ENCODE measurements at regions not wholly inside any gene's neighbourhood (a gene's known extent, or its start where the extent isn't known, plus 50 kb on each side); places are given as distances from the start of the nearest gene placed in this dataset.
"Not testable (repeated sequence)": the region's sequence is repeated elsewhere in the genome, so short reads cannot be mapped to it uniquely, and the experiment has no call there.

DNA sequence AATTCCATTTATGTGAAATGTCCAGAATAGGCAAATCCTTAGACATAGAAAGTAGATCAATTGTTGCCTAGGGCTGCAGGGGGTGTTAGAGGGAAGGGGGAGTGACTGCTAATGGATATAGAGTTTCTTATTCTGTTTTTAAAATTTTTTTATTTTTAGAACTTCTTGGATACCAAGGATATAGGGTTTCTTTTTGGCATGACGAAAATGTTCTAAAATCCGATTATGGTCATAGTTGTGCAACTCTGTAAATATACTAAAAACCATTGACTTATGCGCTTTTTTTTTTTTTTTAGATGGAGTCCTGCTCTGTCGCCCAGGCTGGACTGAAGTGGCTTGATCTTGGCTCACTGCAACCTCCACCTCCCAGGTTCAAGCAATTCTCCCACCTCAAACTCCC, 125.2 kb upstream of the USP9X start:
- Histone ChIP-seq H3K9me3 (ENCODE audit: control insufficient read depth, insufficient read depth, low read length) (peaks cover 11% of the 10 kb centered on the region), H3K4me1 (ENCODE audit: insufficient read depth, low read length) (no peaks in the 10 kb centered on the region; the same call in 1 of the 2 replicates), H3K9ac (ENCODE audit: low read depth, low read length) (no peak overlapping the region), H3K36me3 (ENCODE audit: insufficient read depth, low read length) (no peaks in the 10 kb centered on the region)

DNA sequence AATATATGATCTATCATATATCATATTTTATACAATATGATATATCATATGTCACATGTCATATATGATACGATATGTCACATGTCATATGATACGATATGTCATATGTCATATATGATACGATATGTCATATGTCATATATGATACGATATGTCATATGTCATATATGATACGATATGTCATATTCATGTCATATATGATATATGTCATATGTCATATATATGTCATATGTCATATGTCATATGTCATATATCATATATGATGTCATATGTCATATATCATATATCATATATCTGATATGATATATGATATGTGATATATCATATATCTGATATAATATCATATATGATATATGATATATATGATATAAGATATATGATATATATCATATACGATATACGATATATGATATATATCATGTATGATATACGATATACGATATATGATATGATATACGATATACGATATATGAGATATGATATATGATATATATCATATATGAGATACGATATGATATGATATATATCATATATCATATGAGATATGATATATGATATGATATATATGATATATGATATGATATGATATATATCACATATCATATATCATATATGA, 122.3 kb upstream of the USP9X start:
- no peaks in the 10 kb centered on the region for H3K36me3 ChIP-seq (ENCODE audit: insufficient read depth, low read length)
- H3K9me3 ChIP-seq (ENCODE audit: control insufficient read depth, insufficient read depth, low read length): peaks cover 7% of the 10 kb centered on the region
- no peaks in the 10 kb centered on the region; the same call in 1 of the 2 replicates for H3K4me1 ChIP-seq (ENCODE audit: insufficient read depth, low read length)
- no peak overlapping the region for H3K9ac ChIP-seq (ENCODE audit: low read depth, low read length)

- Histone ChIP-seq H3K36me3 (ENCODE audit: insufficient read depth, low read length) (no peaks in the 10 kb centered on the region), H3K9ac (ENCODE audit: low read depth, low read length) (no peak overlapping the region), H3K4me1 (ENCODE audit: insufficient read depth, low read length) (no peaks in the 10 kb centered on the region; the same call in 1 of the 2 replicates), H3K9me3 (ENCODE audit: control insufficient read depth, insufficient read depth, low read length) (peaks cover 7% of the 10 kb centered on the region)
These were observed 121.2 kb upstream of the USP9X start for GRCh38 chrX:40964008-40964407.

- peaks cover 7% of the 10 kb centered on the region for H3K9me3 ChIP-seq (ENCODE audit: control insufficient read depth, insufficient read depth, low read length)
- H3K36me3 ChIP-seq (ENCODE audit: insufficient read depth, low read length): no peaks in the 10 kb centered on the region
- no peaks in the 10 kb centered on the region for H3K4me1 ChIP-seq (ENCODE audit: insufficient read depth, low read length)
- no peak overlapping the region for H3K9ac ChIP-seq (ENCODE audit: low read depth, low read length)
These were observed 120.3 kb upstream of the USP9X start for GRCh38 chrX:40964633-40965586.

DNA sequence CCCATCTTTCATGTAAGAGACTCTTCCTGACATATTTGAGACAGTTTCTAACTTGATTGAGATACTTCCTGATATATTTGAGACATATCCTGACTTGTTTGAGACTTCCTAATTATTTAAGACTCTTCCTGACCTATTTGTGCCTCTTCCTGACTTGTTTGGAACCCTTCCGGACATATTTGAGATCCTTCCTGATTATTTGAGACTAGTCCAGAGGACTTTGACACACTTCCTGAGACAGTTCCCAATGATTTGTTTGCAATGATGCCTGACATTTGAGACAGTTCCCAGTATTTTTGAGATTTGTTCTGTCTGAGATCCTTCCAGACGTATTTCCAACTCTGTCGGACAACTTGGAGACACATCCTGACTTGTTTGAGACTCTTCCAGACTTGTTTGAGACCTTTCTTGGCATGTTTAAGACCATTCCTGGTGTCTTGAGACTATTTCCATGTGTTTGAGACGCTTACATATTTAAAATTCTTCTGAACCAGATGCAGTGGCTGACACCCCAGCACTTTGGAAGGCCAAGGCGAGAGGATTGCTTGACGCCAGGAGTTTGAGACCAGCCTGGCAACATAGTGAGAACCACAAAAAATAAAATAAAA, 118.9 kb upstream of the USP9X start:
- H3K9ac ChIP-seq (ENCODE audit: low read depth, low read length): no peak overlapping the region
- peaks cover 7% of the 10 kb centered on the region for H3K9me3 ChIP-seq (ENCODE audit: control insufficient read depth, insufficient read depth, low read length)
- no peaks in the 10 kb centered on the region for H3K36me3 ChIP-seq (ENCODE audit: insufficient read depth, low read length)
- H3K4me1 ChIP-seq (ENCODE audit: insufficient read depth, low read length): no peaks in the 10 kb centered on the region

DNA sequence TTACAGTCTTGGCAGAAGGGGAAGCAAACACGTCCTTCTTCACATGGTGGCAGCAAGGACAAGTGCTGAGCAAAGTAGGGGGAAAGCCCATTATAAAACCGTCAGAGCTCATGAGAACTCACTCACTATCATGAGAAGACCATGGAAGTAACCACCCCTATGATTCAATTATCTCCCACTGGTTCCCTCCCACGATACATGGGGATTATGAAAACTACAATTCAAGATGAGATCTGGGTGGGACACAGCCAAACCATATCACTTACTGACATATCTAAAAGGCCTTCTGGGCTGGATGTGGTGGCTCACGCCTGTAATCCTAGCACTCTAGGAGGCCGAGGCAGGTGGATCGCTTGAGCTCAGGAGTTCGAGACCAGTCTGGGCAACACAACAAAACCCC, 117.1 kb upstream of the USP9X start:
- peaks cover 7% of the 10 kb centered on the region for H3K9me3 ChIP-seq (ENCODE audit: control insufficient read depth, insufficient read depth, low read length)

GRCh38 chrX:40971736-40972135, 113.5 kb upstream of the USP9X start:
- Histone ChIP-seq H3K9me3 (ENCODE audit: control insufficient read depth, insufficient read depth, low read length) (no peaks in the 10 kb centered on the region; the same call in 1 of the 2 replicates), H3K36me3 (ENCODE audit: insufficient read depth, low read length) (no peaks in the 10 kb centered on the region), H3K4me1 (ENCODE audit: insufficient read depth, low read length) (no peaks in the 10 kb centered on the region), H3K9ac (ENCODE audit: low read depth, low read length) (no peak overlapping the region)

More for the DNA sequence above, 117.1 kb upstream of the USP9X start:
- Histone ChIP-seq H3K36me3 (ENCODE audit: insufficient read depth, low read length) (no peaks in the 10 kb centered on the region), H3K4me1 (ENCODE audit: insufficient read depth, low read length) (no peaks in the 10 kb centered on the region), H3K9ac (ENCODE audit: low read depth, low read length) (no peak overlapping the region)

DNA sequence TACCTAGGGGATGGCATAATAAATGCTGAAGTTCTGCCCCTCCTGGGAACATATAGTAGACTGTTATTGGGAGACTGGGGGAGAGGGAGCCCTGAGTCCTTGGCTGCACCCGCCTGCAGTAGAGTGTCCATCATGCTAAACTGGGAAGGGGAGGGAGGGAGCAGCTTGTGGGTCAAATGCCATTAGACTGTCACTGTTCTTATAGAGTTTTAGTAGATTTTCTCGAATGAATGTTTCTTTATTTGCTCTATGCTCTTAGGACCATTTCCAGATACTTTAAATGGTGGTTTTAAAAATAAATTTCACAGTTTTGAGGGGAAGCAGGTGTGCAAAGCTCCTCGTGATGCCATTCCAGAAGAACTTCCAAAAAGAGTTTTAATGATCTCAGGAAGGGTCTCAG, 111.6 kb upstream of the USP9X start:
- Histone ChIP-seq H3K9ac (ENCODE audit: low read depth, low read length) (no peak overlapping the region), H3K36me3 (ENCODE audit: insufficient read depth, low read length) (no peaks in the 10 kb centered on the region), H3K9me3 (ENCODE audit: control insufficient read depth, insufficient read depth, low read length) (no peaks in the 10 kb centered on the region; the same call in 1 of the 2 replicates), H3K4me1 (ENCODE audit: insufficient read depth, low read length) (no peaks in the 10 kb centered on the region)

DNA sequence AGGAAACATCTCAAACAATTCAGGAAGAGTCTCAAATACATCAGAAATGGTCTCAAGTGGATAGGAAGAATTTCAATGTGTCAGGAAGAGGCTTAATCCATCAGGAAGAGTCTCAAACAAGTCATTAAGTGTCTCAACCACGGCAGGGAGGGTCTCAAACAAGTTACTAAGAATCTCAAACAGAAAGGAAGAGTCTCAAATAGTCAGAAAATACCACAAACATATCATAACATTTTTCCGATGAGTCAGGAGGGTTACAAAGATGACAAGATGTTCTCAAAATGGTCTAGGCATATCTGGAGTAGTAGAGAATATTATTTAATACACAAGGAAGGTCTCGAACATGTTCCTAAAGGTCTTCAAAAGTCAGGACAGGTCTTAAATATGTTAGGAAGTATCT, 109.3 kb upstream of the USP9X start:
- Histone ChIP-seq H3K4me1 (ENCODE audit: insufficient read depth, low read length) (no peaks in the 10 kb centered on the region), H3K36me3 (ENCODE audit: insufficient read depth, low read length) (no peaks in the 10 kb centered on the region), H3K9ac (ENCODE audit: low read depth, low read length) (no peak overlapping the region), H3K9me3 (ENCODE audit: control insufficient read depth, insufficient read depth, low read length) (no peaks in the 10 kb centered on the region; the same call in 1 of the 2 replicates)

DNA sequence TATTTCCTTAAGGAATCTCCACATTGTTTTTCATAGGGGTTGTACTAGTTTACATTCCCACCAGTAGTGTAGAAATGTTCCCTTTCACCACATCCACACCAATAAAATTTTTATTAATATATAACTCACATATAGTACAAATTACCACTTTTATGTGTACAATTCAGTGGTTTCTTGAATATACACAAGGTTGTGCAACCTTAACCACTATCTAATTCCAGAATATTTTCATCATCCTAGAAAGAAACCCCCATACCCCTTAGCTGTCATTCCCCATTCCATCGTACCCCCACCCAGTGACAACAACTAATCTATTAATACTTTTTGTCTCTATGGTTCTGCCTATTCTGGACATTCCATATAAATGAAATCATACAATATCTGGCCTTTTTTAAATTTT, 108.3 kb upstream of the USP9X start:
- Histone ChIP-seq H3K4me1 (ENCODE audit: insufficient read depth, low read length) (no peaks in the 10 kb centered on the region), H3K9ac (ENCODE audit: low read depth, low read length) (no peak overlapping the region), H3K9me3 (ENCODE audit: control insufficient read depth, insufficient read depth, low read length) (no peaks in the 10 kb centered on the region; the same call in 1 of the 2 replicates), H3K36me3 (ENCODE audit: insufficient read depth, low read length) (no peaks in the 10 kb centered on the region)

DNA sequence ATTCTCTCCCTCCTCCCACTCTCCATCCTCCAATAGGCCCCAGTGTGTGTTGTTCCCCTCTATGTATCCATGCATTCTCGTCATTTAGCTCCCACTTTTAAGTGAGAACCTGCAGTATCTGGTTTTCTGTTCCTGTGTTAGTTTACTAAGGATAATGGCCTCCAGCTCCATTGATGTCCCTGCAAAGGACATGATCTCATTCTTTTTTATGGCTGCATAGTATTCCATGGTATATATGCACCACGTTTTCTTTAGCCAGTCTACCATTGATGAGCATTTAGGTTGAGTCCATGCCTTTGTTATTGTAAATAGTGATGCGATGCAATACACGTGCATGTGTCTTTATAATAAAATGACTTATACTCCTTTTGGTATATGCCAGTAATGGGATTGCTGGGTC, 100.3 kb upstream of the USP9X start:
- Histone ChIP-seq H3K4me1 (ENCODE audit: insufficient read depth, low read length) (peaks cover 6% of the 10 kb centered on the region; the same call in 1 of the 2 replicates), H3K36me3 (ENCODE audit: insufficient read depth, low read length) (no peaks in the 10 kb centered on the region)

GRCh38 chrX:40987413-40987812, 97.8 kb upstream of the USP9X start:
- Histone ChIP-seq H3K9ac (ENCODE audit: low read depth, low read length) (no peak overlapping the region), H3K4me1 (ENCODE audit: insufficient read depth, low read length) (peaks cover 6% of the 10 kb centered on the region; the same call in 1 of the 2 replicates), H3K36me3 (ENCODE audit: insufficient read depth, low read length) (no peaks in the 10 kb centered on the region), H3K9me3 (ENCODE audit: control insufficient read depth, insufficient read depth, low read length) (0 out of 2 replicates have a peak, but pooled peaks cover 4% of the 10 kb centered on the region)

More for the DNA sequence above, 100.3 kb upstream of the USP9X start:
- Histone ChIP-seq H3K9me3 (ENCODE audit: control insufficient read depth, insufficient read depth, low read length) (0 out of 2 replicates have a peak, but pooled peaks cover 4% of the 10 kb centered on the region), H3K9ac (ENCODE audit: low read depth, low read length) (no peak overlapping the region)

GRCh38 chrX:40988100-40988499, 97.1 kb upstream of the USP9X start:
- 0 out of 2 replicates have a peak, but pooled peaks cover 4% of the 10 kb centered on the region for H3K9me3 ChIP-seq (ENCODE audit: control insufficient read depth, insufficient read depth, low read length)
- H3K36me3 ChIP-seq (ENCODE audit: insufficient read depth, low read length): no peaks in the 10 kb centered on the region
- no peak overlapping the region for H3K9ac ChIP-seq (ENCODE audit: low read depth, low read length)
- H3K4me1 ChIP-seq (ENCODE audit: insufficient read depth, low read length): peaks cover 6% of the 10 kb centered on the region; the same call in 1 of the 2 replicates

DNA sequence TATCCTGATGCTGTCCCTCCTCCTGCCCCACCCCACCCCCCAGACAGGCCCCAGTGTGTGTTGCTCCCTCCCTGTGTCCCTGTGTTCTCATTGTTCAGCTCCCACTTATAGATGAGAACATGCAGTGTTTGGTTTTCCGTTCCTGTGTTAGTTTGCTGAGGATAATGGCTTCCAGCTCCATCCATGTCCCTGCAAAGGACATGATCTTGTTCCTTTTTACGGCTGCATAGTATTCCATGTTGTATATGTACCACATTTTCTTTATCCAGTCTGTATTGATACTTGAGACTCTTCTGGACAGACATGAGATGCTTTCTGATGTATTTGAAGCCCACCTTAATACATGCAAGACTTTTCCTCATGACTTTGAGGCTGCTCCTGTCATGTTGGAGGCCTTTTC, 91.8 kb upstream of the USP9X start:
- H3K9me3 ChIP-seq (ENCODE audit: control insufficient read depth, insufficient read depth, low read length); H3K9ac ChIP-seq (ENCODE audit: low read depth, low read length); H3K4me1 ChIP-seq (ENCODE audit: insufficient read depth, low read length); H3K36me3 ChIP-seq (ENCODE audit: insufficient read depth, low read length): not testable (repeated sequence)
